ENCODE measurements at regions not wholly inside any gene's neighbourhood (a gene's known extent, or its start where the extent isn't known, plus 50 kb on each side); places are given as distances from the start of the nearest gene placed in this dataset.

DNA sequence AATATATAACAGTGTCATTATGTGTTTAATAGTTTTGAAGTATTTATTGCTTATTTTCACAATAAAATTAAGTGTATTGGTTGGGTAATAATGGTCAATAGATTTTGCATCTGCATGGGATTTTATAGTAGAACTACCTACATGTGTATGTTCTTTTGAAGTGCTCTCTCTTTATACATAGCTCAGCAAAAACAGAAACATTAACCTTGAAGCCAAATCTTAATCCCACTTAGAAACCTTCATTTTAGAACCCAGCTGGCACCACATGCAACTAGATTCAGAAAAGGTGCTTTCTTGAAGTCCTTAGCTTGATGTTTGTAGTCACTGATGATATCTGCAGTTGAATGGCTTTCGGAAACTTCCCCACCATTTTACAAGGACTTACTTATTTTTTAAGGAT is 146.9 kb upstream of the IL12A start:
- peaks cover 10% of the 10 kb centered on the region for H3F3A ChIP-seq (replicated peaks; ENCODE audit: insufficient read depth)
- no peaks in the 10 kb centered on the region for H3K9me2 ChIP-seq
- CTCF ChIA-PET: interaction anchor here (1.1 to 5.6 kb wide), 9 partner anchors 11 to 575 kb away, joined by 3 to 49 read pairs (median 4); no protein-coding TSS in a partner anchor
- no peak overlapping the region for H3K9ac ChIP-seq
- no peak for TF ChIP-seq MXI1 (IDR thresholded peaks at IDR 0.05; ENCODE audit: low read depth, low read length)
- TF ChIP-seq CTCF (IDR thresholded peaks at IDR 0.05): no peak
- TF ChIP-seq YY1 (IDR thresholded peaks at IDR 0.05; ENCODE audit: low read depth): no peak
- TF ChIP-seq PBX3 (IDR thresholded peaks at IDR 0.05): no peak
- H3K27me3 ChIP-seq (ENCODE audit: insufficient read depth): no peaks in the 10 kb centered on the region
- peak overlapping the region in 1 of 2 experiments; percentile 67; a peak in 2 of 4 replicates for H3K4me3 ChIP-seq (ENCODE audit: low read depth in 2 of 2, low read length in 1 of 2)
- peak overlapping the region in 1 of 2 experiments; percentile 99; a peak in 2 of 4 replicates for H3K27ac ChIP-seq (ENCODE audit: low read depth in 2 of 2, low read length in 1 of 2)
- POLR2A ChIA-PET: interaction anchor here (2.0 to 4.9 kb wide), 5 partner anchors 10 to 18 kb away, joined by 6 to 34 read pairs (median 27); no protein-coding TSS in a partner anchor
- H3K79me2 ChIP-seq (ENCODE audit: insufficient read depth): peaks cover 90% of the 10 kb centered on the region
- no peak for DNase-seq
- no peaks in the 10 kb centered on the region for H3K9me3 ChIP-seq
- no peaks in the 10 kb centered on the region for H3K36me3 ChIP-seq (replicated peaks in 1 of 2; ENCODE audit: control insufficient read depth in 1 of 2, insufficient read depth in 2 of 2, low read length in 1 of 2)
- H3K4me2 ChIP-seq: no peak overlapping the region
- H2AFZ ChIP-seq (ENCODE audit: low read depth): no peak overlapping the region
- H3K4me1 ChIP-seq (ENCODE audit: control insufficient read depth in 1 of 2, insufficient read depth in 2 of 2, low read depth in 1 of 2, low read length in 1 of 2): peaks cover 27 to 33% of the 10 kb centered on the region in 2 experiments; a peak in 3 of 4 replicates
- WGBS (ENCODE audit: low lambda C conversion rate): 88% methylated on average over 1 of the region's 1 CpG
- H4K20me1 ChIP-seq (ENCODE audit: insufficient read depth): no peaks in the 10 kb centered on the region

GRCh38 chr3:159843840-159844730 is 144.6 kb upstream of the IL12A start:
- 0 out of 2 replicates have a peak overlapping the region, but pooled peaks have one; percentile 4 for H3K4me2 ChIP-seq
- H3K36me3 ChIP-seq (replicated peaks in 1 of 2; ENCODE audit: control insufficient read depth in 1 of 2, insufficient read depth in 2 of 2, low read length in 1 of 2): no peaks in the 10 kb centered on the region
- H4K20me1 ChIP-seq (ENCODE audit: insufficient read depth): no peaks in the 10 kb centered on the region
- no peak overlapping the region; a peak in 1 of 4 replicates for H3K4me3 ChIP-seq (ENCODE audit: low read depth in 2 of 2, low read length in 1 of 2)
- H3K9me2 ChIP-seq: no peaks in the 10 kb centered on the region
- H2AFZ ChIP-seq (ENCODE audit: low read depth): no peak overlapping the region
- ChIA-PET POLR2A (interaction anchor here (0.6 to 4.9 kb wide), 5 partner anchors 9 to 39 kb away, joined by 3 to 28 read pairs (median 4); no protein-coding TSS in a partner anchor), CTCF (interaction anchor here (0.6 to 1.8 kb wide), 10 partner anchors 9 to 591 kb away, joined by 3 to 7 read pairs (median 4); partner anchors contain the start of gene IL12A)
- no peaks in the 10 kb centered on the region for H3K27me3 ChIP-seq (ENCODE audit: insufficient read depth)
- H3K9ac ChIP-seq: no peak overlapping the region
- peaks cover 98% of the 10 kb centered on the region for H3K79me2 ChIP-seq (ENCODE audit: insufficient read depth)
- WGBS (ENCODE audit: low lambda C conversion rate): 69% methylated on average over 7 of the region's 7 CpGs
- peak overlapping the region; percentile 17 to 80; a peak in 3 of 4 replicates for H3K27ac ChIP-seq (ENCODE audit: low read depth in 2 of 2, low read length in 1 of 2)
- no peaks in the 10 kb centered on the region for H3K9me3 ChIP-seq
- H3K4me1 ChIP-seq (ENCODE audit: control insufficient read depth in 1 of 2, insufficient read depth in 2 of 2, low read depth in 1 of 2, low read length in 1 of 2): peaks cover 12 to 31% of the 10 kb centered on the region in 2 experiments; a peak in 3 of 4 replicates
- no peak for DNase-seq
- H3F3A ChIP-seq (replicated peaks; ENCODE audit: insufficient read depth): peaks cover 4% of the 10 kb centered on the region
- no peak for TF ChIP-seq IRF3 (IDR thresholded peaks at IDR 0.05; ENCODE audit: low read depth, low read length)
- TF ChIP-seq FOXJ3 (CRISPR knock-in tag; IDR thresholded peaks at IDR 0.05): no peak
- no peak for TF ChIP-seq TEAD4 (IDR thresholded peaks at IDR 0.05; ENCODE audit: borderline replicate concordance, insufficient read depth)
- TF ChIP-seq FOXM1 (IDR thresholded peaks at IDR 0.05; ENCODE audit: low read depth): no peak
- no peak for TF ChIP-seq EP300 (IDR thresholded peaks at IDR 0.05; ENCODE audit: borderline replicate concordance in 1 of 2, low read depth in 1 of 2, low read length in 1 of 2)
- no peak for TF ChIP-seq YY1 (IDR thresholded peaks at IDR 0.05; ENCODE audit: low read depth)
- TF ChIP-seq, protein P1, sequence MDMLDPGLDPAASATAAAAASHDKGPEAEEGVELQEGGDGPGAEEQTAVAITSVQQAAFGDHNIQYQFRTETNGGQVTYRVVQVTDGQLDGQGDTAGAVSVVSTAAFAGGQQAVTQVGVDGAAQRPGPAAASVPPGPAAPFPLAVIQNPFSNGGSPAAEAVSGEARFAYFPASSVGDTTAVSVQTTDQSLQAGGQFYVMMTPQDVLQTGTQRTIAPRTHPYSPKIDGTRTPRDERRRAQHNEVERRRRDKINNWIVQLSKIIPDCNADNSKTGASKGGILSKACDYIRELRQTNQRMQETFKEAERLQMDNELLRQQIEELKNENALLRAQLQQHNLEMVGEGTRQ (IDR thresholded peaks at IDR 0.05; ENCODE audit: borderline replicate concordance, low read depth, low read length): no peak
- no peak for TF ChIP-seq RFX5 (IDR thresholded peaks at IDR 0.05; ENCODE audit: low read length)
- no peak for TF ChIP-seq SIN3A (IDR thresholded peaks at IDR 0.05; ENCODE audit: borderline replicate concordance, low read depth, low read length)
- no peak for TF ChIP-seq EZH2phosphoT487 (IDR thresholded peaks at IDR 0.05; ENCODE audit: borderline replicate concordance, low read depth)
- no peak for TF ChIP-seq FOSL2 (IDR thresholded peaks at IDR 0.05; ENCODE audit: borderline replicate concordance, low read depth)
- TF ChIP-seq GATA2 (CRISPR knock-in tag; IDR thresholded peaks at IDR 0.05): no peak
- no peak for TF ChIP-seq ZBTB33 (IDR thresholded peaks at IDR 0.05; ENCODE audit: borderline replicate concordance, low read depth)
- no peak for TF ChIP-seq ELF1 (IDR thresholded peaks at IDR 0.05)
- TF ChIP-seq RCOR1 (IDR thresholded peaks at IDR 0.05; ENCODE audit: low read length): no peak
